GM18526 (cell line): ENCODE measurements at regions not wholly inside any gene's neighbourhood (a gene's known extent, or its start where the extent isn't known, plus 50 kb on each side); places are given as distances from the start of the nearest gene placed in this dataset.

ENCODE experiments used
- POLR2A ChIP-seq: IDR thresholded peaks from 3 replicates; pipeline ENCODE4 v1.6.1; 2011; ENCODE audit not compliant: insufficient read length; ENCODE audit errors: extremely low read depth

- no peak for TF ChIP-seq POLR2A
These were observed 197.3 kb downstream of the OR13H1 start for GRCh38 chrX:131741103-131741581.

DNA sequence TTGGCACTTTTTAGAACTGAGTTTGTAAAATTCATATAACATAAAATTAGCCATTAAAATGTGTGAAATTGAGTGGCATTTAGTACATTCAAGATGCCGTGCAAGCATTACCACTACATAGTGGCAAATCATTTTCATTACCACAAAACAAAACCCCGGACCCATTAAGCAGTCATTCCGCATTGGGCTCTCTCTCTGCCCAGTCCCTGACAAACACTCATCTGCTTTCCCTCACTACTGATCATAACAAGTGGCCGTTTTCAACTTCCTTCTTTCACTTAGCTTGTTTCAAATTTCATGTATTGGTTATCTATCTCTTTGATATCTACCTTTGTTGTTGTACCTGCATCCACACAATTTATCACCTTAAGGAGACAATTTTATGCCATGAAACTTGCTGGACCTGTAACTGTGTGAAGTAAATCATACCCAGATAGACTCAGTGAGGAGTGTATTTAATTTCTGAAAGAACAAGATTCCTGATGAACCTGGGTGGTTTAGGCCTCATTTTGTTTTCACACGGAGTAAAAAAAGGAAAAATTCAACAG, 202.1 kb downstream of the OR13H1 start:
- TF ChIP-seq POLR2A = no peak

DNA sequence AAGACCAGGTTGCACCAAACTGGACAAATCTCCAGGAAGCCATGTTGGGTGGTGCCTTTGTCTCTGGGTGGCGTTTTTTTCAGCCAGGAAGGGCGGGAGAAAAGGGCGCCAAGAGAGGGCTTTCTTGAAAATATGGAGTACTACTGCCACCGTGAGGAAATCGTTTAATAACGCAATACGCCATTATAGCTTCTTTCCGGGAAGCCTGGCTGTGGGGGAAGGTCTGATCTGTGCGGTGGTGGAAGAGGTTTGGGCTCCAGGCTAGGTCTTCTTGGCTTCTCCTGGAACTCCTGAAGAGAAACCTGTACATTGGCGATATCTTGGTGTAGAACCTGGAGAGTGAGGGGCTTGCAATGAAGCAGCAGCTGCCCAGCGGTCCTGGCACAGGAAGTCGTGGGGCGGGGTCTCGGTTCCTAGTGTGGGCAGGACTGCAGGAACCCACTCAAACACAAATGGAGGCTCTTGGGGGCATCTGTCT, 202.7 kb downstream of the OR13H1 start:
- TF ChIP-seq POLR2A = no peak

DNA sequence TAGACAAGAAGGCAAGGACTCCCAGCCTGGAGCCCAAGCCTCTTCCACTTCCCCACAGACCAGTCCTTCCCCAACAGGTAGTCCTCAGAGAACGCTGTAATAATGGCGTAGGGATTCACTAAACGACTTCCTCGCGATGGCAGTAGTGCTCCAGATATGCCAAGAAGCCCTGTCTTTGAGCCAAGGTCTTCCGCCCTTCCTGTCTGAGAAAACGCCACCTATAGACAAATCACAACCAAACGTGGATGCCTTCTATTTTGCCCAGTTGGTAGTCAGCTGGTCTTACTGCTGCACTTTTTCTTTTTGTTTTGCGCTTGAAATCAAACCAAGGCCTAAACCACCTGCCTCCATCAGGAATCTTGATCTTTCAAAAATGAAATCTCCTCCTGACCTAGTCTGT, 203.3 kb downstream of the OR13H1 start:
- no peak for TF ChIP-seq POLR2A

DNA sequence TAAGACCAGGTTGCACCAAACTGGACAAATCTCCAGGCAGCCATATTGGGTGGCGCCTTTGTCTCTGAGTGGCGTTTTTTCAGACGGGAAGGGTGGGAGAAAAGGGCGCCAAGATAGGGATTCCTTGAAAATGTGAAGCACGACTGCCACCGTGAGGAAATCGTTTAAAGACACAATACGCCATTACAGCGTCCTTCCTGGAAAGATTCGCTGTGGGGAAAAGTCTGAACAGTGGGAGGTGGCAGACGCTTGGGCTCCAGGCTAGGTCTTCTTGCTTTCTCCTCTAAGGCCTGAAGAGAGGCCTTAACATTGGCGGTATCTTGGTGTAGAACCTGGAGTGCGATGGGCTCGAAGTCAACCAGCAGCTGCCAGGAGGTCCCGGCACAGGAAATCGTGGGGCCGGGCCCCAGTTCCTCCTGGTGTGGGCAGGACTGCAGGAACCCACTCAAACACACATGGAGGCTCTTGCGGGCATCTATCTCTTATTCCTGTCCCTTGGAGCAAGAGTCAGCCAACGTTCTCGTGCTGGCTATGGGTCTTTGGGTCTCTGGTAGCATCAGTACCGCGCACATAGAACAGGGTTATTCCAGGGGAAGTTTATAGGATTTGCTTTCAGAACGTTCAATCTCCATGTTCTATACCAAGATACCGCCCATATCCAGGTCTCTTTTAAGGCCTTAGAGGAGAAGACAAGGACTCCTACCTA, 208.8 kb downstream of the OR13H1 start:
- no peak for TF ChIP-seq POLR2A

- no peak for TF ChIP-seq POLR2A
These were observed 218.9 kb downstream of the OR13H1 start for GRCh38 chrX:131762802-131763234.

GRCh38 chrX:131763674-131764073, 219.8 kb downstream of the OR13H1 start:
- TF ChIP-seq POLR2A = no peak

DNA sequence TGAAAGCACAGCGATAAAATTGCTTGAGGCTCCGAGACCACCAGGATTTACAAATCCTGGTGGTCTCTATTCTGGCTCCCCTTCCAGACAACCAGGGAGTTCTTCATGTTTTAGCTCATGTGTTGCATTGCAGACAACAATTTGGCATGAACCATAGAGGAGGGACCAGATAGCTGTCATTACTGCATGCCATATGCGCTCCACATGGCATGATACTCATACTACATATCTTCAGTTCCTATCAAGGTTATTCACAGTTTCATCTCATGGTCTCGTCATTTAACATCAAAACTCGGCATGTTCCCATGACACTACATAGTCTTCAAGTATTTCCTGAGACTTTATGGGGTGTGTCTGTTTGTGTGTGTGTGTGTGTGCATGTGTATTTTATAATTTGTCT, 220.3 kb downstream of the OR13H1 start:
- TF ChIP-seq POLR2A = no peak

DNA sequence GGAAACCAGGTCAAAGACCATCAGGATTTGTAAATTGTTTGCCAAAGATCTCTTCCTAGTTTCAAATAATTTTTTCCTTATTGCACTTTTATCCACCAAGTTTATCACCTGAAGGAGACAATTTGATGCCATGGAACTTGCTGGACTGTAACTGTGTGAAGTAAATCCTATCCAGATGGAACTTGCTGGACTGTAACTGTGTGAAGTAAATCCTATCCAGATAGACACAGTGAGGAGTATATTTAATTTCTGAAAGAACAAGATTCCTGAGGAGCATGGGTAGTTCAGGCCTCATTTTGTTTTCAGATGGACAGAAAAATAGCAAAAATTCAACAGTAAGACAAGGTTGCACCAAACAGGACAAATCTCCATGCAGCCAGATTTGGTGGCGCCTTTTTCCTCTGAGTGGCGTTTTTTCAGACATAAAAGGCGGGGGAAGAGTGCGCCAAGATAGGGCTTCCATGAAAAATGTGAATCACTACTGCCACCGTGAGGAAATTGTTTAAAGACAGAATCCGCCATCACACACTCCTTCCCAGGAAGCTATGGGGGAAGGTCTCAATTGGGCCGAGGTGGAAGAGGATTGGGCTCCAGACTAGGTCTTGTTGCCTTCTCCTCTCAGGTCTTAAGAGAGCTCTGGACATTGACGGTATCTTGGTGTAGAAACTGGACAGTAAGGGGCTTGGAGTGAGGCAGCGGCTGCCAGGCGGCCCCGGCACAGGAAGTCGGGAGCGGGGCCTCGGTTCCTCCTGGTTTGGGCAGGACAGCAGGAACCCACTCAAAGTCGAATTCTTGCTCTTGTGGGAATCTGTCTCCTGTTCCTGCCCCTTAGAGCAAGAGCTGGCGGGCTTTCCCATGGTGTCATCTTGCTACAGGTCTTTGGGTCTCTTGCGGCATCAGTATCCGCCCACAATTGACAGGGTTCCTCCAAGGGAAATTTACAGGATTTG, 234.7 kb downstream of the OR13H1 start:
- no peak for TF ChIP-seq POLR2A

GRCh38 chrX:131779306-131779705, 235.4 kb downstream of the OR13H1 start:
- no peak for TF ChIP-seq POLR2A

DNA sequence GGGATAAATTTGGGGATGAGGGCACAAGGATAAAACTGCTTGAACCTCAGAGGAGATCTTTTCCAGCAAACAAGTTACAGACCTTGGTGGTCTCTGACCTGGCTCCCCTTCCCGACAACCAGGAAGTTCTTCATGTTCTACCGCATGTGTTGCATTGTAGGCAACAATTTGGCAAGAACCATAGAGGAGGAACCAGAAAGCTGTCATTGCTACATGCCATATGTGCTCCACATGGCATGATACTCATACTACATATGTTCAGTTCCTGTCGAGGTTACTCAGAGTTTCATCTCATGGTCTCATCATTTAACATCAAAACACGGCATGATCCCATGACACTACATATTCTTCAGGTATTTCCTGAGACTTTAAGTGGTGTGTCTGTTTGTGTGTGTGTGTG, 235.9 kb downstream of the OR13H1 start:
- no peak for TF ChIP-seq POLR2A

DNA sequence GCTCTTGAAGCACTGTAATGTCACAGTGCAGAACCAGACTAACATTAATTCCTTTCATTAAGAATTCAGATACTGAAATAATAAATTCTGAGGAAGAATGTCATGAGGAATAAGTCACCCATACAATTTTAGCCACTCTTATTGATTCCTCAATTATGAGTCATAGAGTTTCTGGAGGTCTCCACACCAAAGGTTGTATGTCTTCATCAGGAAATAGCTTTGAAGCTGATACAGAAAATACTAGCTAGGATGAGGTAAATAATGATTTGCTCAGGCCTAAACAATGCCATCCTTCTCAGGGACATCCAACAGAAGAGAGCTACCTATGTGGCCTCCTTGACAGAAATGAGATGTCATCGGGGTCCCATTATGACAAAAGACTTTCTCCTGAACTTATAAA, 238.8 kb downstream of the OR13H1 start:
- no peak for TF ChIP-seq POLR2A

GRCh38 chrX:131783555-131784308, 239.4 kb upstream of the STK26 start:
- no peak for TF ChIP-seq POLR2A

- TF ChIP-seq POLR2A = no peak
These were observed 233.4 kb upstream of the STK26 start for GRCh38 chrX:131789664-131790063.
